NCI-H2171 (cell line): ENCODE measurements at regions not wholly inside any gene's neighbourhood (a gene's known extent, or its start where the extent isn't known, plus 50 kb on each side); places are given as distances from the start of the nearest gene placed in this dataset.
"Not testable (repeated sequence)": the region's sequence is repeated elsewhere in the genome, so short reads cannot be mapped to it uniquely, and the experiment has no call there.

ENCODE experiments used
- DNase-seq: peaks from one replicate; lab custom pipeline; 2025; lab: John Stamatoyannopoulos, UW

DNA sequence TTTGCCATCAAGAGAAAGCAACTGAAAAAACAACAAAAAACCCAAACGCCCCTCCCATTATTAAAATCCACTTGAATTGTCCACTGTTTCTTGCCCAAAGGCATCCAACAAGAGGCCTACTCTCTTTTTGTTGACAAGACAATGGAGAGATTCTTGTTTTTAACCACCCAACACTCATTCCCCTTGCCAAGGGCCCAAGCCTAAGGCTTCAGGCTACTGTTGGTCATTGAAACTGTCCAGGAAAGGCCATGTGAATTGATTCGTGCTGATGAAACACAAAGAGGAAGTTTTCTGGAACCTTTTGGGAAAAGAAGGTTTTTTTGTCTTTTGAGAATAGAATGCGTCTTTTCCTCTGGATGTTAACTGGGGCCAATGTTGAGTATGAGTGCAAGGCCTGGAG lies 157.4 kb upstream of the PFN2 start:
- DNase-seq = no peak

GRCh38 chr3:150127011-150127490 lies 156.4 kb upstream of the PFN2 start:
- no peak for DNase-seq

- no peak for DNase-seq
Measured at GRCh38 chr3:150124142-150124541, 153.4 kb upstream of the PFN2 start.

- DNase-seq = not testable (repeated sequence)
Measured at GRCh38 chr3:150123249-150123648, 152.6 kb upstream of the PFN2 start.

DNA sequence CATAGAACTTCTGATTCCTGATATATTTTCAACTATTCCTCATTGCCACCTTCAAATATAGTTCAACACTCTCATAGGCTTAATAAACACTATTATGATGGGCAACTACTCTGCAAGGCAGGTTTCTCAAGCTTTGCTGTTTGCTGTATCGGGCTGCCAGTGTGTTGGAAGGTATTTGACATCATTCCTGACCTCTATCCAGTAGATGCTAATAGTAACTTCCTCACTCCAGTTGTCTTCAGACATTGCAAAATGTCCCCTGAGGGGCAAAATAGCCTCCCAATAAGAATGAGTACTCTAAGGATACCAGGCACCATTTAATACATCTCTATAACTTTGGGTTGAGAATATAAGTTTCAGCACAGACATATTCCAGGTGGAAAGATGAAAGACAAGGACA lies 147.5 kb upstream of the PFN2 start:
- no peak for DNase-seq

DNA sequence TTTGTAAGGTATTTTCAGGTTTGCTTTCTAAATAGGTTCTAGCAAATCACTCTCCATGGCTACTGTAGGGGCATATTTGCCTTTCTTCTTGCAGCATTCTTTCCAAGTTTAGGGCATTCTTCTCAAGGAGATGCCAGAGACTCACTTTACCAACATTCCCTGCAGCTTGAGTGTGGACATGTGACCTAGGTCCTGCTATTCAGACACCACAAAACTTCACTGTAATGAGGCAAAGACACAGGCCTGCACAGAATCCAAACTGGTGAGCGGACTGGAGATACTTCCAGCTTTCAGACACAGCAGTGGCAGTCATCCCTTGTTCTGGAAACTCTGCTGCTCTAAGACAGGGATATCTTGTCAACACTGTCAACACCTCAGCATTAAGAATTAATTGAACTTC lies 146.4 kb upstream of the PFN2 start:
- no peak for DNase-seq

DNA sequence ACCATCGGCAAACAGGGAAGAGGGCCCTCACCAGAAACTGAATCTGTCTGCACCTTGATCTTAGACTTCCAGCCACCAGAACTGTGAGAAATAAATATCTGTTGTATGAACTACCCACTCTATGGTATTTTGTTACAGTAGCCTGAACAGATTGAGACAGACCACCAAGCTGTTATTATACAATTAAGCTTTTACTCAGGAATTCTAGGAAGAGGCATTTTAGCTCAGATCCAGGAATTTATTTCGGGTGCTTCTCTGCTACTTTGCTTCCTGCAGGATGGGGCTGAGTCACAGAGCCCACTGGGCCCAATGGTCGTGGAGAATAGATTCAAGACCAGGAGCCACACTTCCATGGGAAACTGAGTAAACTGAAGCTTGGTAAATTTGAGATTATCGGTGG lies 145.5 kb upstream of the PFN2 start:
- DNase-seq = no peak

DNA sequence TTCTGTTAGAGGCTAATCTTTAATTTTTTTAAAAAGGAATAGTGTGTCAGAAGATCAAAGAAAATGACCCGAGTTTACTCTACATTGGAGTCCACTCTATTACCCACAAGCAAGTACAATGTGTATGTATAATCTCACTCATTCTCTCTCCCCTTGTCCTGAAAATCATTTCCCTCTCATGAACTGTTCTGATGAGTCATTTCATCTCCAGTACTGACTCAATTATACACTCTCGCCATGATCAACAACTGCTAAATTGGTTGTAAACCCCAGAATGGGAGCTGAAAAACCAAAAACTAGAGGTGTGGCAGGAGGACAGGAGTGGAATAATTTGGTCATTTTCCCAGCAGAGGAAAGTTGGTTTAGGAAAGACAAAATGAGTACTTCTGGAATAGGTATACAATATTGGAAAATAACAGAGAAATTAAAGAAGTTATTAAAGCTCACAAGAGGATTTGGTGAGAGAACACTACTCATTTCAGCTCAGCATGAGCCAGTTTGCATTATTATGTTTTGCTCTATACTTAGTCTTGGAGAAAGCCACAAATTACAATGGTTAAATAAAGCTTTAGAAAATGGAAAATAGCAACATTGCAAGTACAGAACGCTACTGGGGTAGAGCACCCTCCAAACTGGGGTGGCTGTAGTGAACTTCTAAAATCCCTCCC lies 144.3 kb upstream of the PFN2 start:
- DNase-seq = no peak

GRCh38 chr3:150114273-150114672 lies 143.6 kb upstream of the PFN2 start:
- no peak for DNase-seq

DNA sequence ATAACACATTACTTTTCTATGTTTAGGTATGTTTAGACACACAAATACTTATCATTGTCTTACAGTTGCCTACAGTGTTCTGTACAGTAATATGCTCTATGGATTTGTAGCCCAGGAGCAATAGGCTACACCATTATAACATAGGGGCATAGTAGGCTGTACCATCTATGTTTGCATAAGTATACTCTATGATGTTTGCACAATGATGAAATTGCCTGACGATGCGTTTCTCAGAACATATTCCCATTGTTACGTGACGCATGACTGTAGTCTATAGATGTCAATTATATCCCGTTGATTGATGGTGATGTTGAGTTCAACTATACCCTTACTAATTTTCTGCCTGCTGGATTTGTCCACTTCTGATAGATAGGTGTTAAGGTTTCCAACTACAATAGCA lies 139.4 kb upstream of the PFN2 start:
- DNase-seq = no peak

DNA sequence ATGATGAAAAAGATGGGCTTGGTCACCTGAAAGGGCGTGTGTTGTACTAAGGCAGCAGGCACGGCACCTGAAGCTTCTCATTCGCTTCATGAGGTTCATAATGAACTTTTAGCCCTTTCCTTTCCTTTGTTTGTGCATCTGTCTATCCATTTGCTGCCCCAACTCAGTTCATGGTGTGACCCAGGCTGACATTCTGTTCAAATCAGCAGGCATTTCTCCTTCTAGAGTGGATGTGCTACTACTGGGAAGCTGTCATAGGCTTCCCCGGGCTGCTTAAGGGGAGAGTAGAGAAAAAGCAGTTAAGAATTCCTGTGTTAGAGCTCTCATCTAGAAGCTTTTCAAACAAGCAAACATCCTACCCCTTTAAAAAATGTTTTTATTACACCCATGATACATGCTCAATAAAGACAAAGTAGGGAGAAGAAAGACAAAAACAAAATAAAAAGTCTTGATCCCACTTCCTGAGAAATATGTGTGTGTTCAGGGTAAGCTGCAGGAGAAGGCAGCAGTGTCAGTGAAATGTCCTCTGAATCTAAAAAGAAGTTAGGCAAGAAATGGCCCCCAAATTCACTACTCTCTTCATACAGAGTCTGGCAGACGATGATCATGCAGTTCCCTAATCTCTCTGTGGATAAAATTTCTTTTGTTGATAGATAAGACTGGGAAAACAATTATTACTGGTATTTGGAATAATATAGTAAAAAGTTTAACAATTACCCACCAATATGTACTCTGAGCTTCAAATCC lies 136.9 kb upstream of the PFN2 start:
- no peak for DNase-seq

DNA sequence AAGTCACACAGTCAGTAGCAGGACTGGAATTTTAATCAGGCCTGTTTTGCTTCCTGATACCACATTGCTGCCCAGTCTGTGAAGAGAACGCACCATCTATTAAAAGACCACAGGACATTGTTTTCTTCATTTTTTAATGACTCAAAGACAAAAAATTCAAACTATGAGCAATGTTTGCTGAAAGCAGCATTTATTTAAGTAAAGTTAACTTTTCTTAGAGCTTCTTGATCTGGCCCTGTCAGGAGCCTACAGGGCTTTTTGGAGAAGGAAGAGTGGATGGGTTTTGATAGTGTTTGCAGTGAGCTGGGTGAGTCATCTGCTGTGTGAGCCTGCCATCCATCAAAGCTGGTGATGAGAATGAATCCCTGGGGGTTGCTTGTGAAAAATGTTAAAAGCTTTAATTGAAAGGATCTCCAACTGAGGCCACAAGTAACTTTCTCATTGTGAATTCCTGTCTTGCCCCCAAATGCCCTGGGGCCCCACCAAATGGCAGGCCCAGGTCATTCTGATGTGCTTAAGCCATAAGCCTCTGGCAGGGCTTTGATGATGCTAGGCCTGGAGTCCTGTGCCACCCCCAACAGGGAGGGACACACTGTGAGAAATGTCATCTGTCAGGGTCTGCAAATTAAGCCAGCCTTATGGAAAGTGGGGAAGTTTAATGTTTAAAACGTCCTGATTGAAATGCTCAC lies 136.2 kb upstream of the PFN2 start:
- no peak for DNase-seq

DNA sequence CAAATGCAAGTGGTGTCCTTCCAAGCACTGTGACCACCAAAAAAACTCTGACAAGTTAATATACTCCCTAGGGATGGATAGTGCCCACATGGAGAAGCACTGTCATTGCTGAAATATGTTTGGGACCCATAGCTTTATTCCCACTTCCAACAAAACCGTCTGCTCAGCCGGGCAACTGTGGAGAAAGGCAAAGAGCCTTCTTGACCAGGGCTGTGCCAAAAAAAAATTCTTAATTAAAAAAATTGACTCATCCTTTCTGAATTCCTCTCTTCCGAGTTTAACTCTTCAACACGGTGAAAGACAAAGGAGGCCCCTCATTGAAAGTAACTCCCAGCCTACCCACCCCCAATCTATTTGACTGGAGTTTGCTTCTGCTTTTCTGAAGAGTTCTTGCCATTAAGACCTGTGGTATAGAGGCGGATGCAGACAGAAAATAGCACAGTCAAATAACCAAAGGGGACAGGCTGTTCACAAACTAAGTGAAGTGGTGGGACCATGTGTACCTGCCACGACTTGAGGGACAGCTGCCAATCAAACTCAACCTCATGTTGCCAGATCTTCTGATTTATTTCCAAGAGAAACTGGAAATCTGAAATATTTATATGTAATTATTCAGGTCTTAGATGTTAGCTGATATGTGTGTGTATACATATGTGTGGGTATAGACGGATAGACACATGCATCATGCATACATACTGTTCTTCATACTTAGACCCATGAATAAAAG lies 135.4 kb upstream of the PFN2 start:
- DNase-seq = no peak

DNA sequence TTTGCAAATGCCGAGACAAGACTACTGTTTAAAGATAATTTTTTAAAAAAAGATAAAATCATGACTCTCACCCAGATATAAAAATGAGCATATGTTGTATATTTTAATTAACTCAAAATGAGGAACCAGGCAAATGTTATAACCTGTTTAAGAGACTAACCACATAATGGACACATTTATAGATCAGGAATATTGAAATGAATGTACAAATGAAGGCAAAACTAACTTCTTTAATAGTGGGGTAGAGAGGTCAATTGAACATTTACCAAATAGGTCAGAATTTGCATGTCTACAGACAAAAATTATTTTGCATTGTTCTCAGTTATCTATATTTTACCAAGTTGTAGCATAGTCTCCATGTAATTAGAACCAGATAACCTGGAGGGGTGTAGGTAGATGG lies 134.3 kb upstream of the PFN2 start:
- no peak for DNase-seq

DNA sequence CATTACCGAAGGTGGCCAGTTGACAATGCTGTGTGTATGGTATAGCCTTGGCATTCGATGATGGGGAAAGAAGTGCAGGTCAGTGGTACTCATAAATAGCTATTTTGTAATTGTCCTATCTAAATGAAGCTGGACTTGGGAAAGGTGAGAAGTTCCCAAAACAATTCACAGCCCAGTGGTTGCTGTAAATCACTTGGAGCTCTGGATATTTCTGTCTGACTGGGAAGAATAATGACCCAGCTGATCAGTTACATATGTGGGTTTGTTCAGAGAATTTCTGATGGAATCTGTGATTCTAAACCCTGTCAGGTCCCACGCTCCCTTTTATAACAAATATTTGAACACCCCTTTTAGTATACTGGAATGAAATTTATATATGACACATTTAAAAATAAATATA lies 133.9 kb upstream of the PFN2 start:
- no peak for DNase-seq

GRCh38 chr3:150101016-150101415 lies 130.3 kb upstream of the PFN2 start:
- DNase-seq = no peak

GRCh38 chr3:150098621-150099020 lies 127.9 kb upstream of the PFN2 start:
- DNase-seq = no peak

- DNase-seq = no peak
Measured at GRCh38 chr3:150097588-150097890, 126.8 kb upstream of the PFN2 start.

DNA sequence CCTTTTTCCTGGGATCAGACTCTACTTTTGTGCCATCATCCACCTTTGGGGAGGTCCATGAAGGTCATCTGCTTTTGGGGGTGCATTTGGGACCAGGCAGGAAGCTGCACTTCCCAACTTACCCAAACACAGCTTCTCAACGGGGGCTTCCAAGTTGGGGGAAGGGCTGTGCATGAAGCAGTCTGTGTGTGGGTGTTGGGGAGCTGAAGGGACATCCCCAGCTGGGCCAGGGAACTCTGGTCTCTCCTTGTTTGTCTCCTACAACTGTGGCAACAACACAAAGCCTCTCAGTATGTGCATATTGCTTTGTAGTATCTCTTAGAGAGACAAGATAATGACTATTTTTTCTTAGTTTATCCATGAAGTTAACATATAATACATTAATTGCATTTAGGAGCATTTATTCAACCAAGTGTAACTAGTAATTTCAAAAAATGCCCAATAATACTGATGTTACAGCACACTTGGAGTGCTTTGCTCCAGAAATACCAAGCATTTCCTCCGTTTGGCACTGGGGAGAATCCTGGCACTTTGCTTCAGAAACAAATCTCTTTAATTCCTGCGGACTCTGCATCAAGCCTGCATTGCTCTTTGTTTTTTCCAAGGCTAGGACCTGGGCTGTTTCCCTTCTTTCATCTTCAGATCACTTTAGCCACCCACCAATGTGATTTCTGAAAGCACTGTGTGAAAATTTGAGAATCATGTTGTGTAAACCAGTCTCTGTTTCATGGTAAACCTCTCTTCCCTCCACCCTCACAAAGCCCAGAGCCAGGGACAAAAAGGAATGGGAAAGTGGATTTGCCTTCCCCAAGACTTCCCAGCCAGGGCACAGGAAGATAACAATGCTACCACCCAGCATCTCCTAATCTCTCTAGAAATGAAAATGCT lies 126.2 kb upstream of the PFN2 start:
- no peak for DNase-seq

DNA sequence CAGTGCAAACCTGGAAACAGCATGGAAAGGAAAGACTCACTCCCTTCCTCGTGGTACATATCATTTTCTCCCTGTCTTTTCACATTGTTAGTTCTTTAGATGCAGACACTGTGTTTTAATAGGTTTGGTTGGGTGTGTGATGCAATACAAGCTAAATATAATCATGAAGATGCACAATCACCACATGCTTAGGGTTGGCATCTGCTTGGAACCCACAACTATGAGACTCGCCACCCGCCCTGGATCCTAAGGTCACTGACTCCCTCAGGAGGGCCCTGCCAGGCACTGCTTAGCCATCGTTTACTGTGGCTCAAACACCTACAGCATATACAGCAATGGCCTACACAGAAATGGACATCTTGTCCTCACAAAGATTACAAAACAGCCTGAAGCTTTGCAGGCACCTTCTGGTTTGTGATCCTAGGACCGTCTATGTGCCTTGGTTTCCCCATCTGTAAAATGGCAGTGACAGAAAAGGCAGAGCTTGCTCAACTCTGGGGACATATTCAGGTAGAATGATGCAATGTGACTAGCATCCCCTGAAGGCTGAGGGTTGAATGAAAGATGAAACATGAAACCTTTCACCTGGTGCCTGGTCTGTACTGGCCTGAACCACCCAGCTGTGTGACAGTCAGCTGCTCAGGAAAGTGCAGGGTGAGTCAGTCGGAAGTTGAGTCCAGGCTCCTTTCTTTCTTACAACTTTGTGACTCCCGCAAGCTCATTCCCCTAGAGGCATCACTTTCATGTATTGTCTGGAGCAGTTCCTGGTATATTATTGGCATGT lies 123.6 kb upstream of the PFN2 start:
- DNase-seq = no peak

DNA sequence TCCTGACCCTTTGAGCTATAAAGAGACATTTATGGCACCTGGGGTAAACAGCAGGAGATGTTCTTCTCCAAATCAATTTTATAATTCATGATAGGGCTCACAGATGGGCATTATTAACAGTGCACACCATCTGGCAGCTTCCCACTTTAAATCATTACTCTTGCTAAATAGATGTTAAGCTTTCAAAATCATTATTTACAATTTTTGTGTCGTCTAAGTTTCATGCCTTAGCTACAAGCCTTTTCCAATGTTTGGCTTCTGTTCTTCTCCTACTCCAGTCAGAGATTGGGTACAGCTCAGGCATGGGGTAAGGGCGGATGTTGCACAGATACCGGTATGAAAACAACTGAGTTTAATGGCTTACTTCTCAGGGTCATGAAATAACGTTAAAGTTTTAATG lies 120.9 kb upstream of the PFN2 start:
- DNase-seq = no peak
